SKM-1 treated with dmso at 0.1 percent for 144 hours (cell line): ENCODE measurements at regions not wholly inside any gene's neighbourhood (a gene's known extent, or its start where the extent isn't known, plus 50 kb on each side); places are given as distances from the start of the nearest gene placed in this dataset.
A peak's percentile ranks its signal among the peaks of the same experiment; 100 is the strongest.
"Not testable (repeated sequence)": the region's sequence is repeated elsewhere in the genome, so short reads cannot be mapped to it uniquely, and the experiment has no call there.

Experiments used
- DNase-seq: peaks from one replicate; lab custom pipeline; 2025; ENCODE audit not compliant: unreplicated experiment; lab: John Stamatoyannopoulos, UW

GRCh38 chr17:59493867-59494266 is 71.5 kb upstream of the DHX40 start:
- no peak for DNase-seq

- no peak for DNase-seq
These were observed 70.5 kb upstream of the DHX40 start for GRCh38 chr17:59494757-59495368.

- DNase-seq, result no peak
These were observed 69.2 kb upstream of the DHX40 start for GRCh38 chr17:59496178-59496577.

- DNase-seq, result no peak
These were observed 66.7 kb upstream of the DHX40 start for GRCh38 chr17:59498530-59499307.

GRCh38 chr17:59500086-59500655 is 65.2 kb upstream of the DHX40 start:
- DNase-seq, result not testable (repeated sequence)

- DNase-seq, result no peak
These were observed 63.7 kb upstream of the DHX40 start for GRCh38 chr17:59501690-59502089.

- no peak for DNase-seq
These were observed 62.6 kb upstream of the DHX40 start for GRCh38 chr17:59502800-59503199.

GRCh38 chr17:59503500-59503899 is 61.9 kb upstream of the DHX40 start:
- DNase-seq, result no peak

GRCh38 chr17:59504821-59505220 is 60.6 kb upstream of the DHX40 start:
- no peak for DNase-seq

- no peak for DNase-seq
These were observed 59.7 kb upstream of the DHX40 start for GRCh38 chr17:59505610-59506276.

- no peak for DNase-seq
These were observed 58.3 kb upstream of the DHX40 start for GRCh38 chr17:59506894-59507726.

- no peak for DNase-seq
These were observed 56.3 kb upstream of the DHX40 start for GRCh38 chr17:59508999-59509625.

GRCh38 chr17:59510611-59511010 is 54.8 kb upstream of the DHX40 start:
- DNase-seq, result no peak

GRCh38 chr17:59511726-59512125 is 53.7 kb upstream of the DHX40 start:
- no peak for DNase-seq

GRCh38 chr17:59512844-59513385 is 52.5 kb upstream of the DHX40 start:
- DNase-seq, result peak; percentile 32

- DNase-seq, result peak; percentile 63
These were observed 51.2 kb upstream of the DHX40 start for GRCh38 chr17:59513934-59514841.
